HUES64 (cell line): ENCODE measurements at regions not wholly inside any gene's neighbourhood (a gene's known extent, or its start where the extent isn't known, plus 50 kb on each side); places are given as distances from the start of the nearest gene placed in this dataset.
A peak's percentile ranks its signal among the peaks of the same experiment; 100 is the strongest.

Experiments
- H3K27ac ChIP-seq: 2 replicates; pipeline ENCODE4 v1.7.0; 2013; ENCODE audit warnings: low read depth, low read length, inconsistent platforms
- H3K27me3 ChIP-seq: 2 replicates; pipeline ENCODE4 v1.6.1; 2013; ENCODE audit warnings: mild to moderate bottlenecking, low read length; ENCODE audit not compliant: insufficient read depth
- H3K36me3 ChIP-seq: 2 replicates; pipeline ENCODE4 v1.6.1; 2013; ENCODE audit warnings: mild to moderate bottlenecking, low read length; ENCODE audit not compliant: insufficient read depth
- H3K4me1 ChIP-seq: 2 replicates; pipeline ENCODE4 v1.6.1; 2013; ENCODE audit warnings: mild to moderate bottlenecking, low read length, moderate library complexity; ENCODE audit not compliant: insufficient read depth
- H3K4me3 ChIP-seq: 2 replicates; pipeline ENCODE4 v1.5.1; 2013; ENCODE audit warnings: mild to moderate bottlenecking, low read length, moderate library complexity
- H3K9ac ChIP-seq: 2 replicates; pipeline ENCODE4 v1.6.1; 2013; ENCODE audit warnings: mild to moderate bottlenecking, low read depth, low read length
- H3K9me3 ChIP-seq: 2 replicates; pipeline ENCODE4 v1.6.1; 2013; ENCODE audit warnings: low read depth, low read length; ENCODE audit not compliant: insufficient read depth
- WGBS: fragments of 150-250, 120-280 bp; methylation state at CpG from one replicate; pipeline ENCODE4 v1.1.7; 2013; ENCODE audit warnings: missing lambda C conversion rate; 5-methylcytosine and 5-hydroxymethylcytosine counted together

DNA sequence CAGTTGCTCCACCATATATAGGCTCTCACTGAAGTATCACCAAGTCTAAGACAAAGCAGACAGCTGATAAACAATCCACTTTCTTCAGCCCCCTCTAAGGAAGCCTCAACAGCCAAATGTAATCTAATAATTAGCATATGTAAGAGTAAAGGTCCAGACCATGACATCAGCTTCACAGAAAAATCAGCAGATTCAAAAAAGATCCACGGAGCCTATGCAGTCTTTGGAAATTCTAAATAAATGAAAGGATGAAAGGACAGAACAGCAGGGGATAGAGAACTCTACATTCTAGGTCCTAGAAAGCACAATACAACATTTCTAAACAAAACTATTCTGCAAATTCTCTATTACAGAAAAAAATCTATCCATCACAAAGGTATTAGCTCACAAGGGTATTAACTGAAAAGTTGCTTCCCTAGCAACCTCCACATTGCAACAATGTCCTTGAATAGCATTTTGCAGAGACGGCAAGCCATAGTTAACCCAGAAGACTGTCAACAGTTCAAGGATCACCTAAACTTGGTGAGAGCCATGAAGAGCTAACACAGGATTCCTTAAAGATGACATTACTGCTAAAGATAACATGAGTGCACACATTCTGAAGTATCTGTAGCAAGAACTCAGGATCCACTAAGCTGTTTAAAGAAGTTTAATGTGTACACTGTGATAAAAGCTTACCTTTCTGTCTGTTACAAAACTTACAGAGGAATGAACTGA lies 74.3 kb downstream of the SIPA1L2 start:
- Histone ChIP-seq H3K27ac (peak overlapping the region; percentile 74), H3K4me3 (no peak overlapping the region), H3K9ac (peak overlapping the region; percentile 17; the same call in 1 of the 2 replicates), H3K9me3 (no peaks in the 10 kb centered on the region), H3K36me3 (no peaks in the 10 kb centered on the region), H3K4me1 (peaks cover 84% of the 10 kb centered on the region), H3K27me3 (no peaks in the 10 kb centered on the region)
- WGBS, result 15% methylated on average over 2 of the region's 2 CpGs

DNA sequence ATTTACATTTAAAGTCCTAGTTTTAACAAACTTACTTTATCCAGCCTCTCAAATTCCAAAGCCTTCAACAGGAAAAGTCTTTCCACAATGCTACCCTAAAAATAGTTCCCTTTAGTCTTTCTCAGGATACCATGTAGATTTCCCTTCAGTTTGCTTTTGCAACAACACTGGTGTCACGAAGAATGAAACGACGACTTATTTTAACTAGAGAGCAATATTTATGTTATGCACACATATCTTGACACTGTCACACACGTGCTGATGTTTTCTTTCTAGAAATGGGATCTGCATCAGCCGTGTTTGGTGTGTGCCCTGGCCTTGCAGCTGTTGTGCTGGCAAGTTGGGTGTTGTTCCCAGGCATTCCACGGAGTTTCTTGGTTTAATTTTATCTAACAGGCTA lies 75.5 kb downstream of the SIPA1L2 start:
- no peaks in the 10 kb centered on the region for H3K27me3 ChIP-seq
- no peaks in the 10 kb centered on the region for H3K9me3 ChIP-seq
- 66% methylated on average over 5 of the region's 6 CpGs for WGBS
- peak overlapping the region; percentile 74 for H3K27ac ChIP-seq
- no peak overlapping the region for H3K4me3 ChIP-seq
- H3K36me3 ChIP-seq, result no peaks in the 10 kb centered on the region
- peaks cover 85% of the 10 kb centered on the region for H3K4me1 ChIP-seq
- no peak overlapping the region for H3K9ac ChIP-seq

DNA sequence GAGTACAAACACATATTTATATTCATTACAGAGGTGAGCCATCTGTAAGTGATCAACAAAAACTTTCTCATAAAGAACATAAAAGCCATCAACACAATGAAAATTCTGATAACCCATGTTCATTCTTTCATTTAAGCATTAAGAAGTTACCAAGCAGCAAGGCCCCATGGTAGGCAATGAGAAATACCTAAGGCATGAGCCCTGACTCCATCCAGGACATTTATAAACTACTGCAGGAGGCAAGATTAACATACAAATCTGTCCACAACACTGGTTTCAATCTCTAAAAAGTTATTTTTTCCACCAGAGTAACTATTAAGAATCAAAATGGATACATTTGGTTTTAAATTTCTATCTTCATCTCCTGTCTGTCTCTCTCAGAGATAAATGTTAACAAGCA lies 76.1 kb downstream of the SIPA1L2 start:
- Histone ChIP-seq H3K9me3 (no peaks in the 10 kb centered on the region), H3K4me3 (no peak overlapping the region), H3K27me3 (no peaks in the 10 kb centered on the region), H3K4me1 (peaks cover 85% of the 10 kb centered on the region), H3K36me3 (no peaks in the 10 kb centered on the region), H3K27ac (no peak overlapping the region), H3K9ac (no peak overlapping the region)

DNA sequence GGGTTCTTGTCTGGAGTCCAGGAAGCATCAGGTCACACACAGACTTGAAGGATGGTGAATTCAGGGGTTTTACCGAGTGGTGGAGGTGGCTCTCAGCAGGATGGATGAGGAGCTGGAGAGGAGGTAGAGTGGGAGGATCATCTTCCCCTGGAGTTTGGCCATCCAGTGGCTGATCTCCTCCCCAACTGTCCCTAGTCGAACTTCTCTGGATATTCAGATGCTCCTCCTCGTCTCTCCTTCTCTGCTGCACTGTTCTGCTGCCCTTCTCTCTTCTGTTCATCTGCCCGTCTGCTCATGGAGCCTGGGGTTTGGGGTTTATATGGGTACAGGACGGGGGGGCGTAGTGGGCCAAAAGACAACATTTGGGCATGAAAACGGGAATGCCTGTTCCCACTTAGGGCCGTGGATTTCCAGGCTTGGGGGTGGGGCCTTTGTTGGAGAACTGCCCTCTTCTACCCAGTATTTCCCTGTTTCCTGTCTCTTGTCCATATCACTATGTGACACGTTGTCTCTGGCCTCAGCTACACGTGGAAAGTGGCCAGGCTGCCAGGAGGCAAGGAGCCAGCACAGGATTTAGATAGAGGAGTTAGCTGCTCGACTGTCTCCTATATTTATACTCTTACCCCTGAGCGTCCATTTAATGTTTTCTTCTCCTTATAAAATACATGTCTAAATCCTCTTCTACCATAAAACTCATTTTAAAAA lies 76.7 kb downstream of the SIPA1L2 start:
- Histone ChIP-seq H3K4me1 (peaks cover 85% of the 10 kb centered on the region), H3K27ac (no peak overlapping the region), H3K4me3 (no peak overlapping the region), H3K9me3 (no peaks in the 10 kb centered on the region), H3K36me3 (no peaks in the 10 kb centered on the region), H3K9ac (no peak overlapping the region), H3K27me3 (no peaks in the 10 kb centered on the region)
- 79% methylated on average over 12 of the region's 12 CpGs for WGBS

GRCh38 chr1:232551386-232551785 lies 78.5 kb downstream of the SIPA1L2 start:
- no peak overlapping the region for H3K9ac ChIP-seq
- H3K4me3 ChIP-seq, result no peak overlapping the region
- H3K36me3 ChIP-seq, result no peaks in the 10 kb centered on the region
- no peaks in the 10 kb centered on the region for H3K9me3 ChIP-seq
- H3K27me3 ChIP-seq, result no peaks in the 10 kb centered on the region
- no peak overlapping the region for H3K27ac ChIP-seq
- H3K4me1 ChIP-seq, result peaks cover 82% of the 10 kb centered on the region
- 84% methylated on average over 7 of the region's 7 CpGs for WGBS

GRCh38 chr1:232550007-232550406 lies 79.9 kb downstream of the SIPA1L2 start:
- H3K4me1 ChIP-seq, result peaks cover 68% of the 10 kb centered on the region
- H3K27me3 ChIP-seq, result no peaks in the 10 kb centered on the region
- no peak overlapping the region for H3K4me3 ChIP-seq
- no peak overlapping the region; the same call in 1 of the 2 replicates for H3K27ac ChIP-seq
- H3K36me3 ChIP-seq, result no peaks in the 10 kb centered on the region
- WGBS, result 83% methylated on average over 2 of the region's 2 CpGs
- no peak overlapping the region for H3K9ac ChIP-seq
- H3K9me3 ChIP-seq, result no peaks in the 10 kb centered on the region

GRCh38 chr1:232548691-232549090 lies 81.2 kb downstream of the SIPA1L2 start:
- H3K27me3 ChIP-seq, result no peaks in the 10 kb centered on the region
- H3K27ac ChIP-seq, result peak overlapping the region; percentile 27; the same call in 1 of the 2 replicates
- no peaks in the 10 kb centered on the region for H3K36me3 ChIP-seq
- 35% methylated on average over 5 of the region's 5 CpGs for WGBS
- no peak overlapping the region for H3K9ac ChIP-seq
- H3K4me1 ChIP-seq, result peaks cover 55% of the 10 kb centered on the region
- H3K9me3 ChIP-seq, result no peaks in the 10 kb centered on the region
- no peak overlapping the region for H3K4me3 ChIP-seq

- Histone ChIP-seq H3K27me3 (no peaks in the 10 kb centered on the region), H3K27ac (no peak overlapping the region), H3K4me1 (peaks cover 51% of the 10 kb centered on the region), H3K4me3 (no peak overlapping the region), H3K9ac (no peak overlapping the region), H3K9me3 (no peaks in the 10 kb centered on the region), H3K36me3 (no peaks in the 10 kb centered on the region)
- WGBS, result 79% methylated on average over 2 of the region's 2 CpGs
Observed at GRCh38 chr1:232547938-232548484, 81.9 kb downstream of the SIPA1L2 start.

- H3K4me1 ChIP-seq, result peaks cover 40% of the 10 kb centered on the region
- WGBS, result 92% methylated on average over 13 of the region's 13 CpGs
Observed at GRCh38 chr1:232542633-232543593, 87.0 kb downstream of the SIPA1L2 start.

DNA sequence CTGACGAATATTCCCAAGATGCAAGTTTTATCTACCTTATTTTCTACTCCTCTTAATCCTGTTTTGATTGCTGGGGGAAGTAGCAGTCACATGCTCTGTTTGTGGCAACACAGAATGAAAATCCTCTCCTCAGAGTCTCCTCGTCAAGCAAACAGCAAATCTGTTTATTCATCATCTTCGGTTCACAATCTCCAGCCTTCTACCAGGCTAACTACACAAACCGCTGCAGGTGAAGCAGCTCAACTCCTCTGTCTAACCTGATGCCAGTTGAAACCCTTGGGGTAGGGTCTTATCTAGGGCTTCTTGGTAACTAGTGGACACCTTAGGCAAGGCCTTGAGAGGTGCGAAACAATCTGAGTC lies 91.0 kb downstream of the SIPA1L2 start:
- Histone ChIP-seq H3K4me3 (no peak overlapping the region), H3K36me3 (no peaks in the 10 kb centered on the region), H3K9me3 (no peaks in the 10 kb centered on the region), H3K4me1 (peaks cover 37% of the 10 kb centered on the region), H3K9ac (peak overlapping the region; percentile 30; the same call in 1 of the 2 replicates), H3K27ac (peak overlapping the region; percentile 57), H3K27me3 (no peaks in the 10 kb centered on the region)
- WGBS, result 73% methylated on average over 5 of the region's 5 CpGs

More at GRCh38 chr1:232542633-232543593, 87.0 kb downstream of the SIPA1L2 start:
- no peak overlapping the region for H3K9ac ChIP-seq
- no peak overlapping the region for H3K4me3 ChIP-seq
- no peaks in the 10 kb centered on the region for H3K36me3 ChIP-seq
- no peak overlapping the region for H3K27ac ChIP-seq
- no peaks in the 10 kb centered on the region for H3K27me3 ChIP-seq
- H3K9me3 ChIP-seq, result no peaks in the 10 kb centered on the region
